GM10266 (cell line): ENCODE measurements at regions not wholly inside any gene's neighbourhood (a gene's known extent, or its start where the extent isn't known, plus 50 kb on each side); places are given as distances from the start of the nearest gene placed in this dataset.

Source experiments
- DNase-seq: peaks from one replicate; pipeline ENCODE4 v3.0.0; 2012; ENCODE audit errors: extremely low spot score
- CTCF ChIP-seq: IDR thresholded peaks from 2 replicates; pipeline ENCODE4 v1.5.1; 2012; ENCODE audit warnings: mild to moderate bottlenecking, low read depth; ENCODE audit not compliant: control insufficient read depth, insufficient read depth; ENCODE audit errors: missing control alignments

GRCh38 chr9:1458503-1458902, 408.3 kb downstream of the DMRT2 start:
- no peak for DNase-seq
- TF ChIP-seq CTCF: no peak

GRCh38 chr9:1460143-1460769, 410.1 kb downstream of the DMRT2 start:
- peak; percentile 77 for TF ChIP-seq CTCF
- peak; percentile 58 for DNase-seq

DNA sequence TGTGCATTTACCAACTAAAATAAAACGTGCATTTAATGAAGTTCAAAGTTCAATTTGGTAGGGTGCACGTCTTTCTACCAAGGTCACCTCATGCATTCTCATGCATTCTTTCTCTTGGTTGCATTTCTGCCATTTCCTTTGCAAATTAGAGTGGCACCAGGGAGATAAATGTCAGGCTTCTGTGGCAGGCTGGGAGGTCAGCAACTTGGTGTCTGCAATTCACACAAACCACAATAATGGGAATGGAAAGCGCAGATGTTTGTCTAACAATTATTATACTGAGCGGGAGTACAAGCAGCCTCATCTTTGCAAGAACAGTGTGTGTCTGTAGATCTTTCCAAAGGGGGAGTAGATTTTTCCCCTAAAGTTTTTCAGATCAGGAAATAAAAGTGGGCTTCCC, 411.7 kb downstream of the DMRT2 start:
- TF ChIP-seq CTCF: no peak
- no peak for DNase-seq

GRCh38 chr9:1462626-1463308, 412.6 kb downstream of the DMRT2 start:
- TF ChIP-seq CTCF: no peak
- DNase-seq: no peak

GRCh38 chr9:1469996-1470395, 419.8 kb downstream of the DMRT2 start:
- no peak for TF ChIP-seq CTCF
- DNase-seq: peak; percentile 47

DNA sequence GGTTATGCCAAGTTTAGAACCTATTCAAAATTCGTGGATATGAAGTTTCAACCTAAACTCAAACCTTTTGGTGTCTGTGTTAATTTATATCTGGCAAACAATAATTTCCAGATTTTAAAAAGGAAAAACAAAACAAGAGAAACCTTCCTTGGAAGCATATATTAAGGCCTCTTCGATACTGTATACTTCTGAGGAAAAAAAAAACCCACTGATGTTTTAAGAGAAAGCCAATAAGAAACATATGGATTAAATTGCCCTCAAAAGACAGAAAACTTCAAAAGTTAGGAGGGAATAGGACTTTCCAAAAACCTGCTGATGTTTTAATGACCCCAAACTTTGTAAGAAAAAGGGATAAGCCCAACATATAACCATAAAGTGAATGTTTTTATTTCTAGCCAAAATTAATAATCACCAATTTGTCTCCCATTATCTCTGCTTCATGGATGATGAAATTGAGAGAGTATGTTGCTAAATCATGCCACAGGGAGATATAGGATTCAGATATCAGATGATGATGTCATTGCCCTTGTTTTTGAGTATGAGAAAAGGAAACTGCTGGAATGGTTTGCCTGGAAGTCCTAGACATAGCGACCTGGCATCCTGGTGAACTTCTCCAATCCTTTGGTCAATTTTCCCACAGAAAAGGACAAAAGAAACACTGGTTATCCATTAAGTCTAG, 423.9 kb downstream of the DMRT2 start:
- no peak for TF ChIP-seq CTCF
- no peak for DNase-seq

GRCh38 chr9:1474671-1475070, 424.5 kb downstream of the DMRT2 start:
- TF ChIP-seq CTCF: no peak
- DNase-seq: no peak
